Progenitor cell of endocrine pancreas (in vitro differentiated cells): ENCODE measurements at regions not wholly inside any gene's neighbourhood (a gene's known extent, or its start where the extent isn't known, plus 50 kb on each side); places are given as distances from the start of the nearest gene placed in this dataset.
"Not testable (repeated sequence)": the region's sequence is repeated elsewhere in the genome, so short reads cannot be mapped to it uniquely, and the experiment has no call there.

Source experiments
- DNase-seq: peaks from one replicate; pipeline ENCODE4 v3.0.0; 2021; ENCODE audit warnings: low spot score; ENCODE audit not compliant: unreplicated experiment
- H3K27ac Mint-ChIP-seq: 2 replicates; pipeline ENCODE4 v1.8.0; 2021; ENCODE audit warnings: mild to moderate bottlenecking, moderate library complexity, mixed read lengths
- H3K27me3 Mint-ChIP-seq: 2 replicates; pipeline ENCODE4 v1.8.0; 2021; ENCODE audit warnings: mixed read lengths
- H3K36me3 Mint-ChIP-seq: 2 replicates; pipeline ENCODE4 v1.8.0; 2022; ENCODE audit warnings: mixed read lengths; ENCODE audit not compliant: insufficient read depth
- H3K4me1 Mint-ChIP-seq: 2 replicates; pipeline ENCODE4 v1.8.0; 2021; ENCODE audit warnings: low read depth, mixed read lengths
- H3K4me3 Mint-ChIP-seq: 2 replicates; pipeline ENCODE4 v1.8.0; 2021; ENCODE audit warnings: low read depth, mild to moderate bottlenecking, moderate library complexity, mixed read lengths
- H3K9me3 Mint-ChIP-seq: 2 replicates; pipeline ENCODE4 v1.8.0; 2021; ENCODE audit warnings: low read depth, mixed read lengths
- TF ChIP-seq, protein P1 (sequence below): fragments of 200-600 bp; sonication (generic); IDR thresholded peaks from one replicate; pipeline ENCODE4 v1.5.0; 2021; ENCODE audit warnings: antibody characterized with exemption, mild to moderate bottlenecking; ENCODE audit not compliant: unreplicated experiment

DNA sequence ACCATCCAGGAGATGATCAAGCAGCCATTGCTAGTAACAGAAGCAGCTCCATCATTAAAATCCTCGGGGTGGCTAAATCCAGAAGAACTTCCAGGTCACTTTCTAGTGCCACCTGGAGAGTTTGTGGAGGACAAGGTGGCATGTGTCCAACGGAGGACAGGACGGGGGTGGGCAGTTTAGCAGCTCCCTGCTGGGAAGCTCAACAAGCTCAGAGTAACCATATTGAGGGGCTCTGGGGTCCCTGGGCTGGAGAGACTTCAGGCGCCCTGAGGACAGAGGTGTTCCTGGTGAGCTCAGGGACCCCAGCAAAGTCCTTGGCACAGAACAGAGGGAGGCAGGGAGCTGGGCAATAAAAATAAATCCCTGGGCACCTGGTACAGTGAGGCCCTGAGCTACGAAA lies 140.0 kb upstream of the FHL2 start:
- Mint-ChIP-seq H3K27ac (no peak overlapping the region), H3K9me3 (peaks cover 2% of the 10 kb centered on the region), H3K36me3 (no peaks in the 10 kb centered on the region), H3K4me3 (no peak overlapping the region), H3K4me1 (no peaks in the 10 kb centered on the region), H3K27me3 (peaks cover 23% of the 10 kb centered on the region)
- no peak for DNase-seq
- TF ChIP-seq, protein P1, sequence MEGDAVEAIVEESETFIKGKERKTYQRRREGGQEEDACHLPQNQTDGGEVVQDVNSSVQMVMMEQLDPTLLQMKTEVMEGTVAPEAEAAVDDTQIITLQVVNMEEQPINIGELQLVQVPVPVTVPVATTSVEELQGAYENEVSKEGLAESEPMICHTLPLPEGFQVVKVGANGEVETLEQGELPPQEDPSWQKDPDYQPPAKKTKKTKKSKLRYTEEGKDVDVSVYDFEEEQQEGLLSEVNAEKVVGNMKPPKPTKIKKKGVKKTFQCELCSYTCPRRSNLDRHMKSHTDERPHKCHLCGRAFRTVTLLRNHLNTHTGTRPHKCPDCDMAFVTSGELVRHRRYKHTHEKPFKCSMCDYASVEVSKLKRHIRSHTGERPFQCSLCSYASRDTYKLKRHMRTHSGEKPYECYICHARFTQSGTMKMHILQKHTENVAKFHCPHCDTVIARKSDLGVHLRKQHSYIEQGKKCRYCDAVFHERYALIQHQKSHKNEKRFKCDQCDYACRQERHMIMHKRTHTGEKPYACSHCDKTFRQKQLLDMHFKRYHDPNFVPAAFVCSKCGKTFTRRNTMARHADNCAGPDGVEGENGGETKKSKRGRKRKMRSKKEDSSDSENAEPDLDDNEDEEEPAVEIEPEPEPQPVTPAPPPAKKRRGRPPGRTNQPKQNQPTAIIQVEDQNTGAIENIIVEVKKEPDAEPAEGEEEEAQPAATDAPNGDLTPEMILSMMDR: no peak

DNA sequence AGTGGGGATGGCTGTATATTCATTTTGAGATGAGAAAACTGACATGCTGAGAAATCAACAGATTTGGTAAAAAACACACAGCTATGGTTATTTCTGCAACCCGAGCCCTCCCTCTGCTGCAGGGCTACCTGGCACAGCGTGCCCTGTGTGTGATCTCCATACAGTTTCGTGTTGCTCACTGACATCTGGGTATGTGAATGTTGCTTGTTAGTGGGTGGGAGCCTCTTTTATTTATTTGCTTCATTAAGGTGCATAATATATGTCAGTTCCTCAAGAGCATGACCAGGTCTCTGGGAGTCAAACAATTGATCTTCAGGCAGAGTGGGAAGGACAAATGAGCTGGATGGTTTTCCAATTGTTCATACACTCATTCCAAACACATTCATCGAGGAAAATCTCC lies 139.1 kb upstream of the FHL2 start:
- no peak for DNase-seq
- TF ChIP-seq, protein P1: no peak
- Mint-ChIP-seq H3K9me3 (peaks cover 2% of the 10 kb centered on the region), H3K27me3 (peaks cover 18% of the 10 kb centered on the region), H3K4me1 (no peaks in the 10 kb centered on the region), H3K4me3 (no peak overlapping the region), H3K36me3 (no peaks in the 10 kb centered on the region), H3K27ac (no peak overlapping the region)

DNA sequence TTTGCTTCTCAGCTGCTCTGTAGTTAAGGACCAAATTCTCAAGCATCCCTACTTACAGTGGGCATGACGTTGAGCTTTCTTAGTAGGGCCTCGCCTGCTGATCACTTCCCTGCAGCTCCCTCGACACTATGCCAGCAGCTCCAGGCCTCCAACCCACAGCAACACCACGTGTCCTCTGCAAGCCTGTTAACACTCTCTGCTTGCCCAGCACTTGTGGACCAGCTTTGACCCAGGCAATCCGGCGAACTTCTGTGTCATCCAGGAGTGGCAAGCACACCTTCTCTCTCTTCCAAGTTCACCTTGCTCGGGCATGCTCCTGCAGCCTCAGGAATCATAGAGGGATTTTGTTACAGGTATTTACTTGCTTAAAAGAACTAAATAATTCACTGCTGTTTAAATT lies 138.6 kb upstream of the FHL2 start:
- DNase-seq: no peak
- no peaks in the 10 kb centered on the region for H3K4me1 Mint-ChIP-seq
- no peak overlapping the region for H3K27ac Mint-ChIP-seq
- no peaks in the 10 kb centered on the region for H3K36me3 Mint-ChIP-seq
- peaks cover 18% of the 10 kb centered on the region for H3K27me3 Mint-ChIP-seq
- TF ChIP-seq, protein P1: no peak
- H3K9me3 Mint-ChIP-seq: peaks cover 2% of the 10 kb centered on the region
- no peak overlapping the region for H3K4me3 Mint-ChIP-seq

DNA sequence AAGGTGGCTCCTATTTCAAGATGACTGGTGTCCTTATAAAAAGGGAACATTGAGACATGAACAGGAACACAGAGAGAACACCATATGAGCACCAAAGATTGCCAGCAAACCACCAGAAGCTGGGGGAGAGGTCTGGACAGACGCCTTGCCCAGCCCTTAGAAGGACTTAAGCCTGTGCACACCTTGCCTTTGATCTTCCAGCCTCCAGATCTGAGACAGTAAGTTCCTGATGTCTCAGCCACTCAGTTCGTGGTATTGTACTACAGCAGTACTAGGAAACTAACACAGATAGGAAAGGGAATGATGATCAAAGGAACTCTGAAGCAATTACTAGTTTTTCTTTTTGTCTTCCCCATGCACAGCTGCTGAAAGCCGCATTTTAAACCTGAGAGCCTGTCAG lies 137.3 kb upstream of the FHL2 start:
- H3K4me3 Mint-ChIP-seq: no peak overlapping the region
- H3K27ac Mint-ChIP-seq: no peak overlapping the region
- H3K27me3 Mint-ChIP-seq: peaks cover 18% of the 10 kb centered on the region
- DNase-seq: no peak
- TF ChIP-seq, protein P1: no peak
- peaks cover 2% of the 10 kb centered on the region for H3K9me3 Mint-ChIP-seq
- no peaks in the 10 kb centered on the region for H3K36me3 Mint-ChIP-seq
- no peaks in the 10 kb centered on the region for H3K4me1 Mint-ChIP-seq

GRCh38 chr2:105529258-105529657 lies 130.4 kb upstream of the FHL2 start:
- not testable (repeated sequence) for H3K4me1 Mint-ChIP-seq, H3K27ac Mint-ChIP-seq, H3K27me3 Mint-ChIP-seq, H3K36me3 Mint-ChIP-seq, DNase-seq, H3K9me3 Mint-ChIP-seq, H3K4me3 Mint-ChIP-seq

- Mint-ChIP-seq H3K27ac (no peak overlapping the region), H3K36me3 (no peaks in the 10 kb centered on the region), H3K9me3 (no peaks in the 10 kb centered on the region), H3K4me3 (no peak overlapping the region), H3K27me3 (no peaks in the 10 kb centered on the region), H3K4me1 (no peaks in the 10 kb centered on the region)
- TF ChIP-seq, protein P1: no peak
- no peak for DNase-seq
These were observed 127.4 kb upstream of the FHL2 start for GRCh38 chr2:105526000-105526925.
